ENCODE measurements at regions not wholly inside any gene's neighbourhood (a gene's known extent, or its start where the extent isn't known, plus 50 kb on each side); places are given as distances from the start of the nearest gene placed in this dataset.

- Histone ChIP-seq H3K27me3 (ENCODE audit: low read length) (no peaks in the 10 kb centered on the region), H3K9me2 (replicated peaks; ENCODE audit: insufficient read depth, low read length) (no peaks in the 10 kb centered on the region), H3K27ac (ENCODE audit: low read depth, low read length) (no peak overlapping the region), H3K9me3 (ENCODE audit: insufficient read depth, low read length) (no peaks in the 10 kb centered on the region), H3K4me2 (ENCODE audit: low read depth, low read length, poor library complexity, severe bottlenecking) (no peak overlapping the region), H3K9ac (ENCODE audit: low read length) (no peak overlapping the region), H3K36me3 (ENCODE audit: low read length) (no peaks in the 10 kb centered on the region), H2AFZ (ENCODE audit: low read depth, low read length, severe bottlenecking) (no peak overlapping the region), H4K20me1 (ENCODE audit: low read depth, low read length) (no peaks in the 10 kb centered on the region), H3F3A (ENCODE audit: insufficient read depth) (no peaks in the 10 kb centered on the region), H3K4me3 (ENCODE audit: insufficient read depth, low read length, poor library complexity, severe bottlenecking) (no peak overlapping the region), H3K79me2 (ENCODE audit: insufficient read depth, low read length) (no peaks in the 10 kb centered on the region)
- TF ChIP-seq EZH2phosphoT487 (conservative IDR thresholded peaks at IDR 0.05; ENCODE audit: low read length): no peak
- TF ChIP-seq CTCF (IDR thresholded peaks at IDR 0.05; ENCODE audit: insufficient read depth, low read length, poor library complexity, severe bottlenecking): no peak
Observed at GRCh38 chr7:118368958-118369357, 144.5 kb downstream of the ANKRD7 start.

- H3K9me3 ChIP-seq (ENCODE audit: insufficient read depth, low read length): no peaks in the 10 kb centered on the region
- H3K36me3 ChIP-seq (ENCODE audit: low read length): no peaks in the 10 kb centered on the region
- H4K20me1 ChIP-seq (ENCODE audit: low read depth, low read length): no peaks in the 10 kb centered on the region
- no peak overlapping the region for H2AFZ ChIP-seq (ENCODE audit: low read depth, low read length, severe bottlenecking)
- H3K79me2 ChIP-seq (ENCODE audit: insufficient read depth, low read length): no peaks in the 10 kb centered on the region
- no peak overlapping the region for H3K9ac ChIP-seq (ENCODE audit: low read length)
- no peak overlapping the region for H3K4me2 ChIP-seq (ENCODE audit: low read depth, low read length, poor library complexity, severe bottlenecking)
- H3K9me2 ChIP-seq (replicated peaks; ENCODE audit: insufficient read depth, low read length): no peaks in the 10 kb centered on the region
- no peak overlapping the region for H3K27ac ChIP-seq (ENCODE audit: low read depth, low read length)
- no peaks in the 10 kb centered on the region for H3K27me3 ChIP-seq (ENCODE audit: low read length)
- no peak overlapping the region for H3K4me3 ChIP-seq (ENCODE audit: insufficient read depth, low read length, poor library complexity, severe bottlenecking)
- no peaks in the 10 kb centered on the region for H3F3A ChIP-seq (ENCODE audit: insufficient read depth)
- TF ChIP-seq CTCF (IDR thresholded peaks at IDR 0.05; ENCODE audit: insufficient read depth, low read length, poor library complexity, severe bottlenecking) (no peak), EZH2phosphoT487 (conservative IDR thresholded peaks at IDR 0.05; ENCODE audit: low read length) (no peak)
Observed at GRCh38 chr7:118369987-118370386, 145.5 kb downstream of the ANKRD7 start.

GRCh38 chr7:118372530-118372929 lies 148.0 kb downstream of the ANKRD7 start:
- H3K4me2 ChIP-seq (ENCODE audit: low read depth, low read length, poor library complexity, severe bottlenecking): no peak overlapping the region
- H3K27ac ChIP-seq (ENCODE audit: low read depth, low read length): no peak overlapping the region
- H2AFZ ChIP-seq (ENCODE audit: low read depth, low read length, severe bottlenecking): no peak overlapping the region
- H3K9ac ChIP-seq (ENCODE audit: low read length): no peak overlapping the region
- H3K9me2 ChIP-seq (replicated peaks; ENCODE audit: insufficient read depth, low read length): no peaks in the 10 kb centered on the region
- no peaks in the 10 kb centered on the region for H3K36me3 ChIP-seq (ENCODE audit: low read length)
- H3F3A ChIP-seq (ENCODE audit: insufficient read depth): no peaks in the 10 kb centered on the region
- no peak for TF ChIP-seq EZH2phosphoT487 (conservative IDR thresholded peaks at IDR 0.05; ENCODE audit: low read length)
- no peak for TF ChIP-seq CTCF (IDR thresholded peaks at IDR 0.05; ENCODE audit: insufficient read depth, low read length, poor library complexity, severe bottlenecking)
- H3K27me3 ChIP-seq (ENCODE audit: low read length): no peaks in the 10 kb centered on the region
- no peaks in the 10 kb centered on the region for H3K9me3 ChIP-seq (ENCODE audit: insufficient read depth, low read length)
- H4K20me1 ChIP-seq (ENCODE audit: low read depth, low read length): no peaks in the 10 kb centered on the region
- no peak overlapping the region for H3K4me3 ChIP-seq (ENCODE audit: insufficient read depth, low read length, poor library complexity, severe bottlenecking)
- H3K79me2 ChIP-seq (ENCODE audit: insufficient read depth, low read length): no peaks in the 10 kb centered on the region
